K562 (cell line): ENCODE measurements at regions not wholly inside any gene's neighbourhood (a gene's known extent, or its start where the extent isn't known, plus 50 kb on each side); places are given as distances from the start of the nearest gene placed in this dataset.

Experiments used
- ATAC-seq: fragments of 200-7000 bp; cut with Tn5 transposase; 3 replicates; pipeline ENCODE4 v1.9.1; 2020; ENCODE audit warnings: moderate library complexity
- BruUV-seq: library from RNA; stranded (reverse); fragments of 400-500 nt; replicated peaks from 2 replicates; lab custom pipeline; 2021; lab: Mats Ljungman, UMichigan
- CTCF ChIA-PET: fragments of 300-600 bp; formaldehyde crosslinking; extraction: SDS; loops from one replicate; lab custom pipeline; 2021; ENCODE audit warnings: low intra/inter-chr PET ratio; lab: Yijun Ruan, JAX
- POLR2A ChIA-PET: fragments of 300-600, 350-650 bp; sonication (Branson Sonifier 250); formaldehyde crosslinking; extraction: SDS; loops from one replicate; lab custom pipeline; 2021; ENCODE audit warnings: antibody characterized with exemption, inconsistent platforms; lab: Yijun Ruan, JAX
- DNase-seq, 4 experiments: peaks; one replicate each; pipeline versions ENCODE4 v3.0.0 to v3.0.0-alpha.2; 2011 to 2018; ENCODE audit warnings: low spot score in 3 of 4, mixed read lengths in 3 of 4; ENCODE audit errors: extremely low read depth in 1 of 4
- FAIRE-seq: peaks from 2 replicates; lab custom pipeline; 2011; peaks lifted over from hg19 to GRCh38; lab: Jason Lieb, UNC
- H2AFZ ChIP-seq: 2 replicates; pipeline ENCODE4 v1.6.0; 2011; ENCODE audit warnings: low read depth, low read length, control low read depth, inconsistent platforms
- H3K27ac ChIP-seq: fragments of 200-600 bp; 3 replicates; pipeline ENCODE4 v1.8.0; 2011; ENCODE audit warnings: low read depth, mild to moderate bottlenecking, control low read depth, inconsistent platforms, low read length, moderate library complexity, mixed read lengths; ENCODE audit errors: extremely low read depth
- H3K27me3 ChIP-seq, 2 experiments: fragments of 300-600 bp in 1 of 2; 2 replicates in 1 of 2; 3 replicates in 1 of 2; pipeline versions ENCODE4 v1.6.0 to v1.8.0; 2011; ENCODE audit warnings: inconsistent platforms in 2 of 2, low read length in 2 of 2, mild to moderate bottlenecking in 1 of 2, mixed read lengths in 1 of 2, moderate library complexity in 1 of 2; ENCODE audit not compliant: control insufficient read depth in 2 of 2, insufficient read depth in 2 of 2
- H3K36me3 ChIP-seq: fragments of 300-600 bp; 3 replicates; pipeline ENCODE4 v1.8.0; 2011; ENCODE audit warnings: mild to moderate bottlenecking, low read length, inconsistent platforms; ENCODE audit not compliant: control insufficient read depth, insufficient read depth
- H3K4me1 ChIP-seq, 2 experiments: fragments of 200-600 bp in 1 of 2; replicated peaks in 1 of 2; 2 replicates in 1 of 2; 3 replicates in 1 of 2; pipeline versions ENCODE4 v1.5.1 to v1.8.0; 2011; ENCODE audit warnings: inconsistent platforms in 2 of 2, low read length in 2 of 2, mild to moderate bottlenecking in 1 of 2, mixed read lengths in 1 of 2, moderate library complexity in 1 of 2; ENCODE audit not compliant: control insufficient read depth in 2 of 2, insufficient read depth in 2 of 2
- H3K4me2 ChIP-seq: 2 replicates; pipeline ENCODE4 v1.6.1; 2011; ENCODE audit warnings: low read length, control low read depth, inconsistent platforms, mixed read lengths; ENCODE audit not compliant: insufficient read depth
- H3K4me3 ChIP-seq: fragments of 200-600 bp; sonication (generic), shearing (Covaris generic); 2 replicates; pipeline ENCODE4 v1.5.1; 2016; ENCODE audit warnings: control low read depth, inconsistent platforms
- H3K79me2 ChIP-seq: fragments of 200-600 bp; 3 replicates; pipeline ENCODE4 v1.8.0; 2011; ENCODE audit warnings: low read length, inconsistent platforms; ENCODE audit not compliant: control insufficient read depth, insufficient read depth
- H3K9ac ChIP-seq, 2 experiments: 2 replicates each; pipeline versions ENCODE4 v1.6.0 to v1.6.1; 2011; ENCODE audit warnings: low read depth in 2 of 2, low read length in 2 of 2, control low read depth in 1 of 2, inconsistent platforms in 1 of 2, mild to moderate bottlenecking in 1 of 2, mixed read lengths in 1 of 2; ENCODE audit not compliant: insufficient read depth in 1 of 2
- H3K9me1 ChIP-seq: one replicate; pipeline ENCODE4 v1.6.0; 2011; ENCODE audit warnings: inconsistent platforms, mild to moderate bottlenecking, low read length, moderate library complexity; ENCODE audit not compliant: control insufficient read depth, insufficient read depth
- H3K9me3 ChIP-seq: replicated peaks from 2 replicates; pipeline ENCODE4 v1.5.1; 2011; ENCODE audit warnings: low read depth, low read length, inconsistent platforms; ENCODE audit not compliant: control insufficient read depth, insufficient read depth
- H4K20me1 ChIP-seq: replicated peaks from 2 replicates; pipeline ENCODE4 v1.6.1; 2011; ENCODE audit warnings: low read length, inconsistent platforms, mixed read lengths; ENCODE audit not compliant: control insufficient read depth, insufficient read depth
- CBX3 ChIP-seq, 2 experiments: IDR thresholded peaks; 1 replicate in 1 of 2; 2 replicates in 1 of 2; pipeline ENCODE4 v1.6.1; 2012; ENCODE audit warnings: inconsistent platforms in 2 of 2, low read length in 2 of 2, borderline replicate concordance in 1 of 2, control low read depth in 1 of 2
- POLR2AphosphoS5 ChIP-seq: IDR thresholded peaks from 2 replicates; pipeline ENCODE4 v1.6.1; 2011; ENCODE audit warnings: mild to moderate bottlenecking, low read depth, low read length, moderate library complexity; ENCODE audit not compliant: control insufficient read depth, insufficient read depth
- TCF7L2 ChIP-seq: fragments of 150-350 bp; IDR thresholded peaks from 2 replicates; pipeline ENCODE4 v1.6.1; 2016; ENCODE audit warnings: low read depth, mild to moderate bottlenecking, low read length, moderate library complexity
- WGBS: fragments of 100-300 bp; shearing (Covaris generic); methylation state at CpG from one replicate; pipeline ENCODE4 v1.1.6; 2016; ENCODE audit warnings: low coverage, mixed read lengths; ENCODE audit not compliant: insufficient coverage; ENCODE audit errors: missing lambda C conversion rate; 5-methylcytosine and 5-hydroxymethylcytosine counted together
- in situ Hi-C: fragments of 300-500 bp; cut with MboI; formaldehyde crosslinking; loops from 4 replicates; pipeline ENCODE4 v1.15.0; 2018; ENCODE audit warnings: inconsistent platforms, mixed read lengths
- intact Hi-C: fragments of 100-400 bp; cut with micrococcal nuclease; formaldehyde crosslinking; loops from 2 replicates; pipeline ENCODE4 v1.14.2; 2022
- TF ChIP-seq, protein P1 (sequence below): sonication (generic); formaldehyde crosslinking; IDR thresholded peaks from 2 replicates; pipeline ENCODE4 v1.8.1; 2023; ENCODE audit warnings: mild to moderate bottlenecking, missing genetic modification reagents

GRCh38 chr18:45361125-45361851 is 254.0 kb upstream of the SLC14A2 start:
- H3K79me2 ChIP-seq: no peaks in the 10 kb centered on the region
- in situ Hi-C loops: no loop called here
- TF ChIP-seq POLR2AphosphoS5 (no peak), CBX3 (IDR thresholded peaks at IDR 0.05; ENCODE audit: borderline replicate concordance in 1 of 2, low read length in 2 of 2) (no peak), TCF7L2 (no peak)
- TF ChIP-seq, protein P1, sequence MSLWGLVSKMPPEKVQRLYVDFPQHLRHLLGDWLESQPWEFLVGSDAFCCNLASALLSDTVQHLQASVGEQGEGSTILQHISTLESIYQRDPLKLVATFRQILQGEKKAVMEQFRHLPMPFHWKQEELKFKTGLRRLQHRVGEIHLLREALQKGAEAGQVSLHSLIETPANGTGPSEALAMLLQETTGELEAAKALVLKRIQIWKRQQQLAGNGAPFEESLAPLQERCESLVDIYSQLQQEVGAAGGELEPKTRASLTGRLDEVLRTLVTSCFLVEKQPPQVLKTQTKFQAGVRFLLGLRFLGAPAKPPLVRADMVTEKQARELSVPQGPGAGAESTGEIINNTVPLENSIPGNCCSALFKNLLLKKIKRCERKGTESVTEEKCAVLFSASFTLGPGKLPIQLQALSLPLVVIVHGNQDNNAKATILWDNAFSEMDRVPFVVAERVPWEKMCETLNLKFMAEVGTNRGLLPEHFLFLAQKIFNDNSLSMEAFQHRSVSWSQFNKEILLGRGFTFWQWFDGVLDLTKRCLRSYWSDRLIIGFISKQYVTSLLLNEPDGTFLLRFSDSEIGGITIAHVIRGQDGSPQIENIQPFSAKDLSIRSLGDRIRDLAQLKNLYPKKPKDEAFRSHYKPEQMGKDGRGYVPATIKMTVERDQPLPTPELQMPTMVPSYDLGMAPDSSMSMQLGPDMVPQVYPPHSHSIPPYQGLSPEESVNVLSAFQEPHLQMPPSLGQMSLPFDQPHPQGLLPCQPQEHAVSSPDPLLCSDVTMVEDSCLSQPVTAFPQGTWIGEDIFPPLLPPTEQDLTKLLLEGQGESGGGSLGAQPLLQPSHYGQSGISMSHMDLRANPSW (CRISPR knock-in tag): no peak
- intact Hi-C loops: no loop called here
- ATAC-seq: no peak
- H3K9me3 ChIP-seq: no peaks in the 10 kb centered on the region
- H3K27me3 ChIP-seq: no peaks in the 10 kb centered on the region
- no peak overlapping the region for H3K4me2 ChIP-seq
- no peaks in the 10 kb centered on the region for H4K20me1 ChIP-seq
- no peaks in the 10 kb centered on the region for H3K36me3 ChIP-seq
- POLR2A ChIA-PET: interaction anchor here (0.8 to 2.1 kb wide), 2 partner anchors 12 to 39 kb away, joined by 3 to 7 read pairs; no protein-coding TSS in a partner anchor
- H2AFZ ChIP-seq: no peak overlapping the region
- 0% methylated on average over 4 of the region's 4 CpGs for WGBS
- H3K9ac ChIP-seq: no peak overlapping the region
- no TSS peak for BruUV-seq
- H3K27ac ChIP-seq: no peak overlapping the region
- no peaks in the 10 kb centered on the region for H3K4me1 ChIP-seq
- no peak for FAIRE-seq
- CTCF ChIA-PET: no interaction called here
- DNase-seq: no peak
- H3K4me3 ChIP-seq: no peak overlapping the region
- no peaks in the 10 kb centered on the region for H3K9me1 ChIP-seq
